Loucy (cell line): ENCODE measurements at regions not wholly inside any gene's neighbourhood (a gene's known extent, or its start where the extent isn't known, plus 50 kb on each side); places are given as distances from the start of the nearest gene placed in this dataset.

Experiments
- H2AFZ ChIP-seq: fragments of 200-600 bp; sonication (generic); 2 replicates; pipeline ENCODE4 v1.6.0; 2016; ENCODE audit warnings: antibody characterized with exemption, mild to moderate bottlenecking, low read length, moderate library complexity
- H3F3A ChIP-seq: fragments of 200-600 bp; 2 replicates; pipeline ENCODE4 v1.6.0; 2016; ENCODE audit warnings: antibody characterized with exemption, low read depth, mild to moderate bottlenecking
- H3K27me3 ChIP-seq: fragments of 200-600 bp; sonication (generic); 2 replicates; pipeline ENCODE4 v1.6.1; 2014; ENCODE audit warnings: low read length, mild to moderate bottlenecking; ENCODE audit not compliant: insufficient read depth, poor library complexity, severe bottlenecking
- H3K36me3 ChIP-seq: fragments of 200-600 bp; sonication (generic); 2 replicates; pipeline ENCODE4 v1.6.1; 2016; ENCODE audit warnings: low read length; ENCODE audit not compliant: insufficient read depth
- H3K4me1 ChIP-seq: fragments of 200-600 bp; sonication (generic); 2 replicates; pipeline ENCODE4 v1.5.1; 2014; ENCODE audit warnings: low read length, mild to moderate bottlenecking; ENCODE audit not compliant: insufficient read depth, poor library complexity, severe bottlenecking
- H3K4me2 ChIP-seq: fragments of 200-600 bp; sonication (generic); 2 replicates; pipeline ENCODE4 v1.6.0; 2014; ENCODE audit warnings: antibody characterized with exemption, low read length, low read depth, mild to moderate bottlenecking; ENCODE audit not compliant: poor library complexity, severe bottlenecking
- H3K4me3 ChIP-seq: fragments of 200-600 bp; sonication (generic); 2 replicates; pipeline ENCODE4 v1.5.1; 2014; ENCODE audit warnings: low read length, mild to moderate bottlenecking, mixed read lengths; ENCODE audit not compliant: poor library complexity, severe bottlenecking
- H3K79me2 ChIP-seq: fragments of 200-600 bp; sonication (generic); 2 replicates; pipeline ENCODE4 v1.6.1; 2014; ENCODE audit warnings: low read length; ENCODE audit not compliant: insufficient read depth
- H3K9ac ChIP-seq: fragments of 200-600 bp; sonication (generic); 2 replicates; pipeline ENCODE4 v1.6.0; 2014; ENCODE audit warnings: mild to moderate bottlenecking, low read depth, low read length, moderate library complexity; ENCODE audit not compliant: poor library complexity, severe bottlenecking
- H3K9me2 ChIP-seq: fragments of 200-600 bp; sonication (generic); replicated peaks from 2 replicates; pipeline ENCODE4 v1.6.1; 2016; ENCODE audit warnings: low read depth, low read length, mixed read lengths
- H3K9me3 ChIP-seq: fragments of 200-600 bp; sonication (generic); 2 replicates; pipeline ENCODE4 v1.6.1; 2014; ENCODE audit warnings: mild to moderate bottlenecking, antibody characterized with exemption, low read length, low read depth; ENCODE audit not compliant: insufficient read depth
- H4K20me1 ChIP-seq: fragments of 200-600 bp; sonication (generic); 2 replicates; pipeline ENCODE4 v1.6.0; 2014; ENCODE audit warnings: antibody characterized with exemption, low read length, mild to moderate bottlenecking; ENCODE audit not compliant: insufficient read depth, poor library complexity, severe bottlenecking
- EZH2phosphoT487 ChIP-seq: fragments of 200-600 bp; IDR thresholded peaks from 2 replicates; pipeline ENCODE4 v1.6.1; 2018; ENCODE audit warnings: antibody characterized with exemption, mild to moderate bottlenecking, moderate library complexity, borderline replicate concordance
- TF ChIP-seq, protein P1 (sequence below): fragments of 200-600 bp; sonication (generic); conservative IDR thresholded peaks from 2 replicates; pipeline ENCODE4 v1.5.1; 2014; ENCODE audit warnings: mild to moderate bottlenecking, antibody characterized with exemption, low read length

DNA sequence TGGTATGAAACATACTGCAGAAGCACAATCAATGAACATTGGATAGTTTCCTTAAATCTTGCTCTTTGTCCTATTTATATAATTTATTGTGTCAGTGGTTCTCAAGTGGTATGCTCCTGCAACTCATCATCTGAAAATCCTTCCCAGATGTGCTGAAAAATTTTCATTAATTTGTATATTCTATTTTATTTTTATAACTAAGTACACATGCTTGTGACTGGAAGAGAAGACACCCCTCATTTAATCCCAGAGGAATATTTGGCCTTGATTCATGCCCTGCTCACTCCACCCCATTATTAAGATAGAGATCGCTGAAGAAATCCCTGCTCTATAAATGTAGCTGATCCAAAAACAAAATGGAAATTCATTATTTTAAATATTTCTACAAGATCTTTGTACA, 870.5 kb upstream of the CXADR start:
- Histone ChIP-seq H3K9me3 (no peaks in the 10 kb centered on the region), H2AFZ (no peak overlapping the region), H3K36me3 (no peaks in the 10 kb centered on the region), H3K27me3 (no peaks in the 10 kb centered on the region), H3K4me3 (no peak overlapping the region), H4K20me1 (no peaks in the 10 kb centered on the region), H3F3A (no peaks in the 10 kb centered on the region), H3K4me1 (no peaks in the 10 kb centered on the region), H3K9me2 (no peaks in the 10 kb centered on the region), H3K9ac (no peak overlapping the region), H3K79me2 (no peaks in the 10 kb centered on the region), H3K4me2 (no peak overlapping the region)
- TF ChIP-seq, protein P1, sequence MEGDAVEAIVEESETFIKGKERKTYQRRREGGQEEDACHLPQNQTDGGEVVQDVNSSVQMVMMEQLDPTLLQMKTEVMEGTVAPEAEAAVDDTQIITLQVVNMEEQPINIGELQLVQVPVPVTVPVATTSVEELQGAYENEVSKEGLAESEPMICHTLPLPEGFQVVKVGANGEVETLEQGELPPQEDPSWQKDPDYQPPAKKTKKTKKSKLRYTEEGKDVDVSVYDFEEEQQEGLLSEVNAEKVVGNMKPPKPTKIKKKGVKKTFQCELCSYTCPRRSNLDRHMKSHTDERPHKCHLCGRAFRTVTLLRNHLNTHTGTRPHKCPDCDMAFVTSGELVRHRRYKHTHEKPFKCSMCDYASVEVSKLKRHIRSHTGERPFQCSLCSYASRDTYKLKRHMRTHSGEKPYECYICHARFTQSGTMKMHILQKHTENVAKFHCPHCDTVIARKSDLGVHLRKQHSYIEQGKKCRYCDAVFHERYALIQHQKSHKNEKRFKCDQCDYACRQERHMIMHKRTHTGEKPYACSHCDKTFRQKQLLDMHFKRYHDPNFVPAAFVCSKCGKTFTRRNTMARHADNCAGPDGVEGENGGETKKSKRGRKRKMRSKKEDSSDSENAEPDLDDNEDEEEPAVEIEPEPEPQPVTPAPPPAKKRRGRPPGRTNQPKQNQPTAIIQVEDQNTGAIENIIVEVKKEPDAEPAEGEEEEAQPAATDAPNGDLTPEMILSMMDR, result no peak
- no peak for TF ChIP-seq EZH2phosphoT487

DNA sequence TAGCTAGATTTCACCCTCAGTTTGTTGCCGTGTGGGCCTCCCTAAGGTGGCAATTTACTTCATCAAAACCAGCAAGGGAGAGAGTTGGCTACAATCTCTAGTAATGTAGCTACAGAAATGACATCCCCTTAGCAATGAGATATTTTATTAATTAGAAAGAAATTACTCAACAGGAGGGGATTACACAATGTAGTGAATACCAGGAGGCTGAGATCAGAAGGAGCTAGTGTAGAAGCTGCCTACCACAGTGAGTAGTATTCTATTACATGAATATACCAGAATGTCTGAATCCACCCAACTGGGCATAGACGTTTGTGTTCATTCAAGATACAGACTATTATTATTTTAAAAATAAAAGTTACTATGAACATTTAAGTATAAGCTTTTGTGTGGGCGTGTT, 868.2 kb upstream of the CXADR start:
- Histone ChIP-seq H2AFZ (no peak overlapping the region), H3K79me2 (no peaks in the 10 kb centered on the region)

DNA sequence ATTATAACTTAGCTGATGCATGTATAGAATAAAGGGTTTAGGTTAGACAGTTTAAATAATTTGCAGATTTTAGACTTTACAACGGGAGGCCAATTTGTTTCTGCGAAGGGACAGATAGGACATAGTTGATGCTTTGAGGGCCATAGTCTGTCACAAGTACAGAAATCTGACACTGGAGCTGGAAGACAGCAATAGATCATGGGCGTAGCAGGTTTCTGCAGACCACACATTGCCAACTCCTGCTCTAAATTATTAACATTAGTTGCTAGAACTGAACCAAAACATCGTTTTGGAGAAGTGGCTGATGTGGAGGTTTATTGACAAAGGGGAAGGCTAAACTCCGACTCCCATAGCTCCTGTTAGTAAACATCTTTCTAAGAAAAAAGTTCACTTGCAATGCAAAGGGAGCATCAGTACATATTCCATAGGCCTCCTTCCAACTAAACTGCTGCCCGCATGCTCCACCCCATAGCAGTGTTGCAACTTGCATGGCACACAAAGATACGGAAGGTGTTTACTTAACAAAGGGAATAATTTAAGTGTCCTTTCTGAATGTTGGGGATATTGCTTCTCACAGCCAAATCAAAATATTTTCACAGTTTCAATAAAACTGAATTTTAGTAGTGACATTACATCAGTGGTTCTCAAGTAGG, 862.0 kb upstream of the CXADR start:
- no peak overlapping the region for H2AFZ ChIP-seq
- no peaks in the 10 kb centered on the region for H3K79me2 ChIP-seq
- H3K9ac ChIP-seq, result no peak overlapping the region
- no peak overlapping the region for H3K4me2 ChIP-seq
- no peaks in the 10 kb centered on the region for H3K36me3 ChIP-seq
- H3F3A ChIP-seq, result no peaks in the 10 kb centered on the region
- no peaks in the 10 kb centered on the region for H3K27me3 ChIP-seq
- no peaks in the 10 kb centered on the region for H3K9me3 ChIP-seq
- H3K4me3 ChIP-seq, result no peak overlapping the region
- H3K9me2 ChIP-seq, result no peaks in the 10 kb centered on the region
- H3K4me1 ChIP-seq, result no peaks in the 10 kb centered on the region
- no peak for TF ChIP-seq EZH2phosphoT487
- TF ChIP-seq, protein P1, result no peak
- no peaks in the 10 kb centered on the region for H4K20me1 ChIP-seq

More for the DNA sequence above, 868.2 kb upstream of the CXADR start:
- Histone ChIP-seq H3K9me2 (no peaks in the 10 kb centered on the region), H3K27me3 (no peaks in the 10 kb centered on the region), H3F3A (no peaks in the 10 kb centered on the region), H3K36me3 (no peaks in the 10 kb centered on the region), H3K4me1 (no peaks in the 10 kb centered on the region), H3K9ac (no peak overlapping the region), H3K4me3 (no peak overlapping the region), H4K20me1 (no peaks in the 10 kb centered on the region), H3K9me3 (no peaks in the 10 kb centered on the region), H3K4me2 (no peak overlapping the region)
- TF ChIP-seq, protein P1, result no peak
- no peak for TF ChIP-seq EZH2phosphoT487
